Ovary (tissue), 3 donors: ENCODE measurements at regions not wholly inside any gene's neighbourhood (a gene's known extent, or its start where the extent isn't known, plus 50 kb on each side); places are given as distances from the start of the nearest gene placed in this dataset.

Source experiments
- EP300 ChIP-seq: sonication (generic); formaldehyde crosslinking; IDR thresholded peaks from one replicate; pipeline ENCODE4 v1.6.1; 2017; ENCODE audit warnings: antibody characterized with exemption
- POLR2A ChIP-seq: fragments of 450-650 bp; IDR thresholded peaks from one replicate; pipeline ENCODE4 v1.6.1; 2017; ENCODE audit warnings: antibody characterized with exemption, mild to moderate bottlenecking, moderate library complexity
- TF ChIP-seq, protein P1 (sequence below), 3 donors: fragments of 450-650 bp in 2 of 3; fragments of 200-600 bp in 1 of 3; IDR thresholded peaks; one replicate each; pipeline versions ENCODE4 v1.5.1 to v1.8.0; 2016 to 2022; ENCODE audit warnings: antibody characterized with exemption in 3 of 3, mild to moderate bottlenecking in 1 of 3
- donor health status: DM: no; HTN: no; CAD: no.

DNA sequence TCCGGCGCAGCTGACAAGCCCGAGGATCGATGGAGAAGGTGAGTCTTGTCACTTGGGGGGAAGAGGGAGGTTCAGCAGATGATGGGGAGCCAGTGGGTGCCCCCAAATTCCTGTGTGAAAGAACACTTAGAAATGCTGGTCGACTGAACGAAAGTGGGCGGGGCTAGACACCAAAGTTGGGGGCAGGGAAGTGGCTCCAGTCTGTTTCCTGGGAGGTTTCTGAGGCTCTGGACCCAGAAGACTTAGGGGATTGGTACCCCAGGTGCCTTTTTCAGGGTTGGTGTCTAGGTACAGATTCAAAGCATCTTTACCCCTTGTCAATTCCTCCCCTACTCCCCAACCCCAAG lies 278.6 kb downstream of the ZSWIM6 start:
- TF ChIP-seq POLR2A = no peak
- TF ChIP-seq, protein P1, sequence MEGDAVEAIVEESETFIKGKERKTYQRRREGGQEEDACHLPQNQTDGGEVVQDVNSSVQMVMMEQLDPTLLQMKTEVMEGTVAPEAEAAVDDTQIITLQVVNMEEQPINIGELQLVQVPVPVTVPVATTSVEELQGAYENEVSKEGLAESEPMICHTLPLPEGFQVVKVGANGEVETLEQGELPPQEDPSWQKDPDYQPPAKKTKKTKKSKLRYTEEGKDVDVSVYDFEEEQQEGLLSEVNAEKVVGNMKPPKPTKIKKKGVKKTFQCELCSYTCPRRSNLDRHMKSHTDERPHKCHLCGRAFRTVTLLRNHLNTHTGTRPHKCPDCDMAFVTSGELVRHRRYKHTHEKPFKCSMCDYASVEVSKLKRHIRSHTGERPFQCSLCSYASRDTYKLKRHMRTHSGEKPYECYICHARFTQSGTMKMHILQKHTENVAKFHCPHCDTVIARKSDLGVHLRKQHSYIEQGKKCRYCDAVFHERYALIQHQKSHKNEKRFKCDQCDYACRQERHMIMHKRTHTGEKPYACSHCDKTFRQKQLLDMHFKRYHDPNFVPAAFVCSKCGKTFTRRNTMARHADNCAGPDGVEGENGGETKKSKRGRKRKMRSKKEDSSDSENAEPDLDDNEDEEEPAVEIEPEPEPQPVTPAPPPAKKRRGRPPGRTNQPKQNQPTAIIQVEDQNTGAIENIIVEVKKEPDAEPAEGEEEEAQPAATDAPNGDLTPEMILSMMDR (IDR thresholded peaks at IDR 0.05) = no peak
- no peak for TF ChIP-seq EP300
